ENCODE measurements at regions not wholly inside any gene's neighbourhood (a gene's known extent, or its start where the extent isn't known, plus 50 kb on each side); places are given as distances from the start of the nearest gene placed in this dataset.

GRCh38 chr1:87880764-87881163, 552.1 kb downstream of the LMO4 start:
- TF ChIP-seq POLR2AphosphoS5 (IDR thresholded peaks at IDR 0.05; ENCODE audit: low read depth, low read length) (no peak), POLR2A (IDR thresholded peaks at IDR 0.05; ENCODE audit: low read depth, low read length) (no peak), TAF1 (IDR thresholded peaks at IDR 0.05; ENCODE audit: low read depth, low read length) (no peak), SPI1 (IDR thresholded peaks at IDR 0.05; ENCODE audit: low read depth, low read length) (no peak), PAX5 (IDR thresholded peaks at IDR 0.05; ENCODE audit: insufficient read depth, low read length, severe bottlenecking) (no peak), POU2F2 (IDR thresholded peaks at IDR 0.05; ENCODE audit: low read depth, low read length) (no peak)
